Mesendoderm (in vitro differentiated cells): ENCODE measurements at regions not wholly inside any gene's neighbourhood (a gene's known extent, or its start where the extent isn't known, plus 50 kb on each side); places are given as distances from the start of the nearest gene placed in this dataset.

ENCODE experiments used
- DNase-seq: peaks from one replicate; pipeline ENCODE4 v3.0.0; 2013
- H2AK5ac ChIP-seq: 2 replicates; pipeline ENCODE4 v1.6.1; 2013; ENCODE audit warnings: low read length, inconsistent platforms
- H2BK120ac ChIP-seq: 2 replicates; pipeline ENCODE4 v1.6.1; 2013; ENCODE audit warnings: low read depth, mild to moderate bottlenecking, low read length, moderate library complexity, mixed read lengths
- H2BK15ac ChIP-seq: replicated peaks from 2 replicates; pipeline ENCODE4 v1.6.1; 2013; ENCODE audit warnings: low read depth, mild to moderate bottlenecking, moderate library complexity
- H2BK5ac ChIP-seq: 2 replicates; pipeline ENCODE4 v1.6.1; 2013; ENCODE audit warnings: low read length, inconsistent platforms
- H3K18ac ChIP-seq: 2 replicates; pipeline ENCODE4 v1.6.1; 2013; ENCODE audit warnings: mild to moderate bottlenecking, low read length, mixed read lengths
- H3K23ac ChIP-seq: one replicate; pipeline ENCODE4 v1.6.1; 2013; ENCODE audit warnings: low read length
- H3K27ac ChIP-seq: 2 replicates; pipeline ENCODE4 v1.5.1; 2013; ENCODE audit warnings: low read depth, mild to moderate bottlenecking, inconsistent platforms, low read length, moderate library complexity
- H3K27me3 ChIP-seq: 2 replicates; pipeline ENCODE4 v1.6.1; 2013; ENCODE audit warnings: low read length, control low read depth, mild to moderate bottlenecking, inconsistent platforms; ENCODE audit not compliant: insufficient read depth, poor library complexity
- H3K36me3 ChIP-seq: 2 replicates; pipeline ENCODE4 v1.6.1; 2013; ENCODE audit warnings: low read length, inconsistent platforms; ENCODE audit not compliant: control insufficient read depth, insufficient read depth
- H3K4ac ChIP-seq: one replicate; pipeline ENCODE4 v1.6.1; 2013; ENCODE audit warnings: low read depth, mild to moderate bottlenecking, low read length, moderate library complexity
- H3K4me1 ChIP-seq: 2 replicates; pipeline ENCODE4 v1.6.1; 2013; ENCODE audit warnings: low read depth, low read length, inconsistent platforms; ENCODE audit not compliant: control insufficient read depth
- H3K4me2 ChIP-seq: 2 replicates; pipeline ENCODE4 v1.6.1; 2013; ENCODE audit warnings: low read length
- H3K4me3 ChIP-seq: 2 replicates; pipeline ENCODE4 v1.5.1; 2013; ENCODE audit warnings: mild to moderate bottlenecking, low read length
- H3K56ac ChIP-seq: one replicate; pipeline ENCODE4 v1.6.1; 2013; ENCODE audit warnings: low read length
- H3K79me1 ChIP-seq: 2 replicates; pipeline ENCODE4 v1.6.1; 2013; ENCODE audit warnings: low read length, inconsistent platforms
- H3K79me2 ChIP-seq: 2 replicates; pipeline ENCODE4 v1.6.1; 2013; ENCODE audit warnings: mild to moderate bottlenecking, low read length; ENCODE audit not compliant: control insufficient read depth, insufficient read depth
- H3K9ac ChIP-seq: 2 replicates; pipeline ENCODE4 v1.6.1; 2013; ENCODE audit warnings: low read length, inconsistent platforms
- H4K5ac ChIP-seq: one replicate; pipeline ENCODE4 v1.6.1; 2013; ENCODE audit warnings: low read length
- H4K8ac ChIP-seq: one replicate; pipeline ENCODE4 v1.6.1; 2013; ENCODE audit warnings: low read depth, mild to moderate bottlenecking, control low read depth, low read length, moderate library complexity
- WGBS: extraction: QIAGEN DNeasy Blood & Tissue Kit; methylation state at CpG from one replicate; pipeline ENCODE4 v1.1.7; 2013; ENCODE audit warnings: low lambda C conversion rate, missing lambda C conversion rate; ENCODE audit not compliant: insufficient coverage; ENCODE audit errors: extremely low coverage; 5-methylcytosine and 5-hydroxymethylcytosine counted together

DNA sequence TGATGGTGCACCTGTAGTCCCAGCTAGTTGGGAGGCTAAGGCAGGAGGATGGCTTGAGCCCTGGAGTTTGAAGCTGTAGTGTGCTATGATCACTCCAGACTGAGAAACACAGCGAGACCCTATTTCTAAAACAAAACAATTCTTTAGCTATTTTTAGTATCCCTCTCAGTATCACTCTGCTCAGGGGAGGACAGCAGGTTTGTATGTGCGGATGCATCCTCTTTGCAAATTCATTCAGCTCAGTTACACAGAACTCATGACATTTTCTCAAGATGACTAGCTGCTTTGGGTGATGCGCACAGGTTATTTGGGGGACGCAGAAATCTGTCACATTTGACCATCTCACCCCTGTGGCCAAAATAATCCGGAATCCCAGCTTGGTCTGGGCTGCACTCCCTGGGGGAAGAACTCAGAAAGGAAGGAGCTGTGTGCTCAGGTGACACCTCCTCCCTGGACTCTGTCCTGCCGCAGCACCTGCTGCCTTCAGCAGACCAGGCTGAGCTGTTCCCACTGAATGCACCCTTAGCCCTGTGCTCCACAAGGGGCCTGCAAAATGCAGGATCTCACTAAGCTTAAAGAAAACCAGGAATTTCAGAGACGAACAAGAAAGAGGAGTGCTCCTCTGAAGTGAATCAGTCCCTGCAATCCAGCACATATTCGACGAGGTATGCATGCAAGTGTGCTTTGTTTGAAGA, 89.5 kb upstream of the PGBD5 start:
- Histone ChIP-seq H3K4ac (no peak overlapping the region), H4K5ac (no peak overlapping the region), H3K27ac (no peak overlapping the region), H4K8ac (no peak overlapping the region), H3K79me2 (no peaks in the 10 kb centered on the region), H3K56ac (no peak overlapping the region), H3K18ac (no peak overlapping the region), H3K36me3 (no peaks in the 10 kb centered on the region), H3K27me3 (no peaks in the 10 kb centered on the region), H3K4me3 (no peak overlapping the region), H3K23ac (no peak overlapping the region), H3K9ac (no peak overlapping the region), H2BK120ac (no peak overlapping the region), H3K4me1 (no peaks in the 10 kb centered on the region), H2AK5ac (no peak overlapping the region), H3K79me1 (no peaks in the 10 kb centered on the region), H3K4me2 (no peak overlapping the region), H2BK15ac (no peak overlapping the region), H2BK5ac (no peak overlapping the region)
- DNase-seq, result no peak
- WGBS, result no CpG with 5 or more reads among the region's 9 CpGs

GRCh38 chr1:230510496-230510895, 84.4 kb upstream of the PGBD5 start:
- Histone ChIP-seq H2BK5ac (no peak overlapping the region), H3K4me2 (no peak overlapping the region), H3K79me1 (no peaks in the 10 kb centered on the region), H3K56ac (no peak overlapping the region), H3K4ac (no peak overlapping the region), H2BK15ac (no peak overlapping the region), H3K79me2 (no peaks in the 10 kb centered on the region), H2AK5ac (no peak overlapping the region), H3K23ac (no peak overlapping the region), H2BK120ac (no peak overlapping the region), H3K18ac (no peak overlapping the region), H4K8ac (no peak overlapping the region), H3K4me1 (no peaks in the 10 kb centered on the region), H4K5ac (no peak overlapping the region), H3K36me3 (no peaks in the 10 kb centered on the region), H3K27ac (no peak overlapping the region), H3K9ac (no peak overlapping the region), H3K4me3 (no peak overlapping the region), H3K27me3 (no peaks in the 10 kb centered on the region)
- no peak for DNase-seq
- WGBS, result no CpG with 5 or more reads among the region's 1 CpG

GRCh38 chr1:230509281-230509977, 83.3 kb upstream of the PGBD5 start:
- H3K56ac ChIP-seq, result no peak overlapping the region
- no peak overlapping the region for H2BK5ac ChIP-seq
- no peaks in the 10 kb centered on the region for H3K4me1 ChIP-seq
- H4K8ac ChIP-seq, result no peak overlapping the region
- H3K27ac ChIP-seq, result no peak overlapping the region
- no peaks in the 10 kb centered on the region for H3K79me1 ChIP-seq
- H2BK120ac ChIP-seq, result no peak overlapping the region
- H3K18ac ChIP-seq, result no peak overlapping the region
- H3K36me3 ChIP-seq, result no peaks in the 10 kb centered on the region
- no peak overlapping the region for H2AK5ac ChIP-seq
- H3K4ac ChIP-seq, result no peak overlapping the region
- no peak overlapping the region for H3K9ac ChIP-seq
- H4K5ac ChIP-seq, result no peak overlapping the region
- H3K79me2 ChIP-seq, result no peaks in the 10 kb centered on the region
- H3K27me3 ChIP-seq, result no peaks in the 10 kb centered on the region
- WGBS, result no CpG with 5 or more reads among the region's 5 CpGs
- H3K4me2 ChIP-seq, result no peak overlapping the region
- DNase-seq, result no peak
- H3K4me3 ChIP-seq, result no peak overlapping the region
- H3K23ac ChIP-seq, result no peak overlapping the region
- no peak overlapping the region for H2BK15ac ChIP-seq

DNA sequence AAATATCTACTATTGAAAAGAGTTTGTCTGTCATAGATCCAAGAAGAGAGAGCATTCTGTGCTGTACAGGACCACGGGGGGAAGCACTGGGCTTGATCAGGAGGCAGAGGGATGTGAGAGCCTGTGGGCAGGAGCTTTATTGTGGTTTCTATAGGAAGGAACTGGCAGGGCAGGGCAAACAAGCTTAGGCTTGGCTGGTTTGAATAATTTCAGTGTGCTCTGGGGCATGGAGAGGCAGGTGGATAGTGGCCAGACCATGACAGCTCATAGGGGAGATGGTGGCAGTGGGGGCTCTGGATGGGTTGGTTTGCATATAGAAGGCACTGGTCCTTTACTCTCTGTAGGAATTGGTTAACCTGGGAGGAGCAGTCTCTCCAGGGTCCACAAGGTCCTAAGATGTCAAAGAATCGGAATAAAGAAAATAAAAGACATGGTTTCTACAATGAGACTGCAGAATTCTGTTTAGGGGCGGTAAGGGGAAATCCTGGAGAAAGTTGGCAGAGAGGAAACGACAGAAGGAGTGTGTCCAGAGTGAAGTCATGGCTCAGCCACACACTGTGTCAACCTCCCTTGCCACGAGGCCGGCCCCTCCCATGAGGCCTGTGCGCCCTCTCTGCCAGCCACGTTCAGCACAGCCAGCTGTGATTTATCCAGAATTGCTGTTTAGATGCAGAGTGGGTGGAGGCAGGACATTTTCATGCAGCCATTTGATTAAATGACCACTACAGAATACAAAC, 81.7 kb upstream of the PGBD5 start:
- H2BK5ac ChIP-seq, result no peak overlapping the region
- DNase-seq, result no peak
- H2AK5ac ChIP-seq, result no peak overlapping the region
- no CpG with 5 or more reads among the region's 8 CpGs for WGBS
- no peaks in the 10 kb centered on the region for H3K27me3 ChIP-seq
- H3K4me3 ChIP-seq, result no peak overlapping the region
- no peak overlapping the region for H3K9ac ChIP-seq
- H4K8ac ChIP-seq, result no peak overlapping the region
- H4K5ac ChIP-seq, result no peak overlapping the region
- H3K4ac ChIP-seq, result no peak overlapping the region
- no peak overlapping the region for H3K27ac ChIP-seq
- no peak overlapping the region for H3K18ac ChIP-seq
- no peak overlapping the region for H2BK120ac ChIP-seq
- no peak overlapping the region for H2BK15ac ChIP-seq
- H3K4me2 ChIP-seq, result no peak overlapping the region
- H3K4me1 ChIP-seq, result no peaks in the 10 kb centered on the region
- no peaks in the 10 kb centered on the region for H3K79me1 ChIP-seq
- H3K23ac ChIP-seq, result no peak overlapping the region
- no peaks in the 10 kb centered on the region for H3K36me3 ChIP-seq
- H3K56ac ChIP-seq, result no peak overlapping the region
- H3K79me2 ChIP-seq, result no peaks in the 10 kb centered on the region

- no CpG with 5 or more reads among the region's 2 CpGs for WGBS
- H4K8ac ChIP-seq, result no peak overlapping the region
- no peak overlapping the region for H3K4me3 ChIP-seq
- no peak overlapping the region for H2BK5ac ChIP-seq
- H3K18ac ChIP-seq, result no peak overlapping the region
- H2AK5ac ChIP-seq, result no peak overlapping the region
- H2BK15ac ChIP-seq, result no peak overlapping the region
- no peak overlapping the region for H3K23ac ChIP-seq
- no peak overlapping the region for H3K56ac ChIP-seq
- H3K4me2 ChIP-seq, result no peak overlapping the region
- H3K27ac ChIP-seq, result no peak overlapping the region
- no peaks in the 10 kb centered on the region for H3K36me3 ChIP-seq
- no peaks in the 10 kb centered on the region for H3K79me2 ChIP-seq
- no peak overlapping the region for H2BK120ac ChIP-seq
- H3K4me1 ChIP-seq, result no peaks in the 10 kb centered on the region
- H4K5ac ChIP-seq, result no peak overlapping the region
- no peaks in the 10 kb centered on the region for H3K27me3 ChIP-seq
- DNase-seq, result no peak
- H3K79me1 ChIP-seq, result no peaks in the 10 kb centered on the region
- H3K4ac ChIP-seq, result no peak overlapping the region
- no peak overlapping the region for H3K9ac ChIP-seq
Measured at GRCh38 chr1:230507236-230507635, 81.1 kb upstream of the PGBD5 start.
